BLaER1 (cell line): ENCODE measurements at regions not wholly inside any gene's neighbourhood (a gene's known extent, or its start where the extent isn't known, plus 50 kb on each side); places are given as distances from the start of the nearest gene placed in this dataset.

Experiments used
- H3K27ac ChIP-seq: shearing (Covaris generic); formaldehyde crosslinking; 2 replicates; pipeline ENCODE4 v1.8.1; 2022
- H3K27me3 ChIP-seq: shearing (Covaris generic); formaldehyde crosslinking; 2 replicates; pipeline ENCODE4 v1.8.1; 2022
- H3K36me3 ChIP-seq: shearing (Covaris generic); formaldehyde crosslinking; 2 replicates; pipeline ENCODE4 v1.8.1; 2022
- H3K4me1 ChIP-seq: shearing (Covaris generic); formaldehyde crosslinking; 2 replicates; pipeline ENCODE4 v1.8.1; 2022
- H3K4me2 ChIP-seq: shearing (Covaris generic); formaldehyde crosslinking; 2 replicates; pipeline ENCODE4 v1.8.1; 2022
- H3K4me3 ChIP-seq: shearing (Covaris generic); formaldehyde crosslinking; 2 replicates; pipeline ENCODE4 v1.8.1; 2022
- H3K9ac ChIP-seq: shearing (Covaris generic); formaldehyde crosslinking; 2 replicates; pipeline ENCODE4 v1.8.1; 2022
- H3K9me3 ChIP-seq: shearing (Covaris generic); formaldehyde crosslinking; 2 replicates; pipeline ENCODE4 v1.8.1; 2022
- H4K20me1 ChIP-seq: shearing (Covaris generic); formaldehyde crosslinking; 2 replicates; pipeline ENCODE4 v1.8.1; 2022
- Cebpa-rat ChIP-seq: shearing (Covaris generic); IDR thresholded peaks from 2 replicates; pipeline ENCODE4 v1.8.1; 2022

DNA sequence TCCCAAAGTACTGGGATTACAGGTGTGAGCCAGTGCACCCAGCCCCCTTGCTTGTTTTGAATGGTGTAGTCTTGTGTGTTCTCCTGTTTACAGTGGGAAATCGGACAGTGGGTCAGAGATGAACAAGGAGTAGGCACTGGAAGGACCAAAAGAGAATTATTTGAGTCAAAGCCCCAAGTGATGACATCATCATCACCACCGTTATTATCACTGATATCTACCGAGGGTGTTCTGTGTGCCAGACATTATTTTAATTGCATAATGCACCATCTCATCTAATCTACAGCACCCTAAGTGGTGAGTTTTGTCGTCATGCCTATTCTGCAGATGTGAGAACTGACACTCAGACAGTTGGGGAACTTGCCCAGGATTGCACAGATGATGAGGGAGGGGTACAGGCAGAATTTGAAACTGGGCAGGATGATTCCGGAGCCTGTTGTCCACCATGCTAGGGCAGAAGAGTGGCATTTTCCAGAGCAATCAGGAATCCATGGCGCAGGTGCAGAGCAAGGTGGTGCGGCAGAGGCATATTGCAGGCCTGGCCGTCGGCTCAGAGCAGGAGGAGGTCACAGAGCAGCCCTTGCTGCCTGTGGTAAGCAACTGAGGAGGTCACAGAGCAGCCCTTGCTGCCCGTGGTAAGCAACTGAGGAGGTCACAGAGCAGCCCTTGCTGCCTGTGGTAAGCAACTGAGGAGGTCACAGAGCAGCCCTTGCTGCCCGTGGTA, 137.0 kb upstream of the HDAC4 start:
- TF ChIP-seq Cebpa-rat, result no peak
- Histone ChIP-seq H3K4me3 (no peak overlapping the region), H3K4me1 (peaks cover 47% of the 10 kb centered on the region), H3K9me3 (peaks cover 8% of the 10 kb centered on the region), H3K9ac (no peak overlapping the region), H3K36me3 (no peaks in the 10 kb centered on the region), H4K20me1 (no peaks in the 10 kb centered on the region), H3K27me3 (no peaks in the 10 kb centered on the region), H3K4me2 (peak overlapping the region; percentile 46; the same call in 1 of the 2 replicates), H3K27ac (no peak overlapping the region)

DNA sequence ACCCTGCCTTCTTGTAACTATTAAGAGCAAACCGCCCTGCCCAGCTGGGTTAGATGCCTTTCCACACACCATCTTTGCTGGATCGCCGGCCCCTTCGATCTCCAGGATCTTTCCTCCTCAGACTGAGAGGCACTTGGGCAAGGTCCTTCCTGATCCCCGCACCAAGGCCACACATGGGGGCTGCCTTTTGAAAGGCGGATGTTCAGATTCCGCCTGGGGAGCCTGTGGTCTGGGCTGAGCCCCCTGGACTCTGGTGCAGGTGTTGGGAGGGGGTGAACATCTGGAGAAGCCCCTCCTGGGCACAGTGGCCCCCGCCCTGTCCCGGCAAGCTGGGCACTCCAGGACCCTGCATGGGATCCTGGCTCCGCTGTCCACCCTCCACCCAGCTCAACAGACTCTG, 135.4 kb upstream of the HDAC4 start:
- Histone ChIP-seq H3K4me1 (peaks cover 63% of the 10 kb centered on the region), H3K27ac (no peak overlapping the region), H4K20me1 (no peaks in the 10 kb centered on the region), H3K9me3 (peaks cover 8% of the 10 kb centered on the region), H3K4me2 (peak overlapping the region; percentile 46), H3K9ac (no peak overlapping the region), H3K4me3 (no peak overlapping the region), H3K36me3 (no peaks in the 10 kb centered on the region), H3K27me3 (no peaks in the 10 kb centered on the region)
- TF ChIP-seq Cebpa-rat, result no peak

DNA sequence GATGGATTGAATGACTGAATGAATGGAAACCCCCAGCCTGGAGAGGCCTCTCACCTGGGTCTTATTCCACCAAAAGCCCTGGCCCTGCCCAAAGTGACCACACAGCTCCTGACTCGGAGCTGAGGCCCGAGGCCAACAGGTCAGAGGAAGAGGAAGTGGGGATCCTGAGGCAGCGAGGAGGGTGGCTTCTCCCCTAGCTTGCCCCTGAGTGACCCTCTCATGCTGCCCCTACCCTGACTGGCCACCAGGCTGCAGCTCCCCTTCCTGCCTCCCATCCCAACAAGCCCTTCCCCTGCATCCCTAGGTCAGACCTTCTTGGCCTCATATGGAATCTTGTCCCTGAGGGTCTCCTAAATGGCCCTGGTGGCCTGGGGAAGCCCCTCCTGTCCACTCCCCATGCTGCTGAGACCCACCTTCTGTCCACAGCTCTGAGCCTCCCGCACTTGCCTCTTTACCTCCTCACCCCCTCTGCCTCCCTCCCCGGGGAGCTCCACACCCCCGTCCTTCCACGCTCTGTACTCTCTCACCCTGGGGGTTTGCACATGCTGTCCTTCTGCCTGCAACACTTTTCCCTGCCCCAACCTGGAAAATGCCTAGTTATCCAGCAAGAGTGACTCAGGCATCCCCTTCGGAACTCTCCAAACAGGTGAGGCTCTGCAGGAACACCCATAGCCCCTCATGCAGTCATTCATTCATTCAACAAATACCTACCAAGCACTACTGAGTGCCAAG, 134.8 kb upstream of the HDAC4 start:
- no peaks in the 10 kb centered on the region for H4K20me1 ChIP-seq
- no peaks in the 10 kb centered on the region for H3K36me3 ChIP-seq
- H3K4me2 ChIP-seq, result peak overlapping the region; percentile 46
- no peaks in the 10 kb centered on the region for H3K27me3 ChIP-seq
- no peak for TF ChIP-seq Cebpa-rat
- H3K9ac ChIP-seq, result no peak overlapping the region
- no peak overlapping the region for H3K4me3 ChIP-seq
- peaks cover 64% of the 10 kb centered on the region for H3K4me1 ChIP-seq
- peaks cover 8% of the 10 kb centered on the region for H3K9me3 ChIP-seq
- H3K27ac ChIP-seq, result no peak overlapping the region; the same call in 1 of the 2 replicates

DNA sequence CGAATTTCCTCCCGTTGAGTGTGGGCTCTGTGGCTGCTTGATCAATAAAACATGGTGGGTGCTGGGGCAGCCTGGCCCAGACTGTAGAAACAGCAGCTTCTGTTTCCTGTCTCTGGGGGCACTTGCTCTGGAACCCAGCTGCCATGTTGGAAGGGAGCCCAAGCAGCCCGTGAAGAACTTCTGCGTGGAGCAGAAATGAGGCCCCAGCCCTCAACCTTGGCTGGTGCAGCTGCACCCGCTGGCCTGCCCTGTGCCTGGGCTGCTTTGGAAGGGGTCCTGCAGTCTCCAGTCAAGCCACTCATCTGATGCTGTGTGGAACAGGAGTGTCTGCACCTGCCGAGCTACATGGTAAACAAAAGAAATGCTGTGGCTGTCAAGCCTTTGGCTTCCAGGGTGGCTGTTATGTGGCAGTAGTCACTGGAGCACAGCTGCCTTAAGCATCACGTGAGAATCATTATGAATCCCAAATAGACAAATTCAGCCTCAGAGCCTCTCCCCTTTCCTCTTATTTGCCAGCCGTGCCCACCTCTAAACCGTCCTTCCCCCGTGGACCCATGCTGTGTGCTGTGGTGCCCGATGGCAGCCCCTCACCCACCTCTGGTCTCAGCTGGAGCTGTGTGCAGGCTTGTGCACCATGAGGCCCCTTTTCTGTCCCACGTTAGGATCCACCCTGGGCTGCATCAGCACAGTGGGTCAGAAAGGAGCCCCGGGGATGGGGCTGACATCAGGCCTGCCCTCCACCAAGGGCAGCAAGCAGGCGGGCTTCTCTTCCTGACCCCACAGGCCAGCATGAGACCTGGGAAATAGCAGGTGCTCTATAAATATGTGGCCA, 134.0 kb upstream of the HDAC4 start:
- peaks cover 64% of the 10 kb centered on the region for H3K4me1 ChIP-seq
- no peak overlapping the region; the same call in 1 of the 2 replicates for H3K27ac ChIP-seq
- H3K9ac ChIP-seq, result no peak overlapping the region
- no peaks in the 10 kb centered on the region for H3K27me3 ChIP-seq
- H3K9me3 ChIP-seq, result peaks cover 8% of the 10 kb centered on the region
- no peak overlapping the region for H3K4me2 ChIP-seq
- TF ChIP-seq Cebpa-rat, result no peak
- no peak overlapping the region for H3K4me3 ChIP-seq
- H3K36me3 ChIP-seq, result no peaks in the 10 kb centered on the region
- H4K20me1 ChIP-seq, result no peaks in the 10 kb centered on the region

DNA sequence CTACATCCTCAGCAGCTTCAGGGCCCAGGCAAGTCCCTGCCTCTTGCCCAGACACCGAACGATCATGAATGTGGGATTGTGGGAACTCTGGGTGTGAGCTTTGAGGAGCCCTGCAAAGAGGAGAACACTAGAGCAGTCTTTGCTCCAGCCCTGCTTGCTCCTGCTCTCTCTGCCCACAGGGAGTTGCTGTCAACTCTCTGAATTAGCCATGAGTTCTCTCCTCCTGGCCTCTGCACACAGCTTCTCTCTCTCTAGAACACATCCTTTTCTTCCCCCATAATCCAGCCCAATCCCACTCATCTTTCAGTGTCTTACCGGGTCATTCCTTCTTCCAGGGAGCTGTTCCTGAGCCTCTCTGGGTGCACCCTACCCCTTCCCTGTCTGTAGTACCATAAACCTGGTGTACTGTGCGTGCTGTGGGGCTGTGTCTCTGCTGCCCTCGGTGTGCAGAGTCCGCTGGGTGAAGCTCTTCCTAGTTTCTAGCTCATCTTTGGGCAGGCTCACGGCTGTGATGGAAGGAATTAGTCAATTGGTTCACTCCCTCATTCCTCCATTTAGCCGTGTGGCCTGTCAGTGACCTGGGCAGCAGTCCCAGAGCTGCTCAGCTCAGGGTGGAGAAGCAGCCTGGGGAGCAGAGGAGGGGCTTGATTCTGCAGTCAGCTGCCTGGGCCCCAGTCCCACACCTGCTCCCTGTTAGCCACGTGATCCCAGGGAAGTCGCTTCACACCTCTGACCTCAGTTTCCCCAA, 132.9 kb upstream of the HDAC4 start:
- no peak overlapping the region for H3K9ac ChIP-seq
- no peaks in the 10 kb centered on the region for H3K36me3 ChIP-seq
- H3K4me1 ChIP-seq, result peaks cover 64% of the 10 kb centered on the region
- H3K9me3 ChIP-seq, result peaks cover 8% of the 10 kb centered on the region
- no peak for TF ChIP-seq Cebpa-rat
- H3K27me3 ChIP-seq, result no peaks in the 10 kb centered on the region
- no peak overlapping the region for H3K27ac ChIP-seq
- H4K20me1 ChIP-seq, result no peaks in the 10 kb centered on the region
- H3K4me3 ChIP-seq, result no peak overlapping the region
- H3K4me2 ChIP-seq, result peak overlapping the region; percentile 71

DNA sequence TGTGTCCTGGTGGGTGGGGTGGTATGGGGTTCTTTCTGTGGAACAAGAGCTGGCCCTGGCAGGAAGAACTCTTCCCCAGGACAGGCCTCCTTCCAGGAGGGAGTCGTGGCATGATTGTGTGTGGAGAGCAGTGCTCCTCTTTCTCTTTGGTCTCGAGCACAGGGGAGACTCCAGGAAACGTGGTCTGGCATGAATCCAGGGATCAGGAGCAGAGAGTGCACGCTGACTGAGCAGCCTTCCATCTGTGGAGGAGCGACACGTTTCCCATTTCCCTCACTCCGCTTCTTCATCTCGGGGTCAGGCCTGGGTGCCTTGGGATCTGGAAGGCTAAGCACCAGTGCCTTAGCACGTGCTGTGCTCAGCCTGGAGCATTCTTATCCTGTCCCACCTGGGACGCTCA, 132.0 kb upstream of the HDAC4 start:
- no peak overlapping the region for H3K27ac ChIP-seq
- H3K9ac ChIP-seq, result no peak overlapping the region
- H3K36me3 ChIP-seq, result no peaks in the 10 kb centered on the region

DNA sequence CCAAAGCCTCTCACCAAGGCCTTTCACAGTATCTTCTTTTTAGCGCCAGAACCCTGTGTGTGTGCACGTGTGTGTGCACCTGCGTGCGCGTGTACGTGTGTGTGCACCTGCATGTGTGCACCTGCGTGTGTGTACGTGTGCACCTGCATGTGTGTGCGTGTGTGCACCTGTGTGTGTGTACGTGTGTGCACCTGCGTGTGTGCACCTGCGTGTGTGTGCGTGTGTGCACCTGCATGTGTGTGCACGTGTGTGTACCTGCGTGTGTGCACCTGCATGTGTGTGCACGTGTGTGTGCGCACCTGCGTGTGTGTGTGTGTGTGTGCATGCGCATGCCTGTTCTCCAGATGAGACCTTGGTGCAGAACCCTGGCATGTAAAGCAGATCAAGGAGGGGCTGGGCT, 131.4 kb upstream of the HDAC4 start:
- peaks cover 60% of the 10 kb centered on the region for H3K4me1 ChIP-seq
- H3K4me2 ChIP-seq, result peak overlapping the region; percentile 71
- no peaks in the 10 kb centered on the region for H3K27me3 ChIP-seq
- H3K4me3 ChIP-seq, result no peak overlapping the region
- H3K27ac ChIP-seq, result no peak overlapping the region
- H3K9ac ChIP-seq, result no peak overlapping the region
- H3K36me3 ChIP-seq, result no peaks in the 10 kb centered on the region
- H3K9me3 ChIP-seq, result peaks cover 13% of the 10 kb centered on the region
- H4K20me1 ChIP-seq, result no peaks in the 10 kb centered on the region
- no peak for TF ChIP-seq Cebpa-rat

More for the DNA sequence above, 132.0 kb upstream of the HDAC4 start:
- no peaks in the 10 kb centered on the region for H3K27me3 ChIP-seq
- H3K9me3 ChIP-seq, result peaks cover 11% of the 10 kb centered on the region
- no peak for TF ChIP-seq Cebpa-rat
- peak overlapping the region; percentile 71 for H3K4me2 ChIP-seq
- no peak overlapping the region for H3K4me3 ChIP-seq
- H4K20me1 ChIP-seq, result no peaks in the 10 kb centered on the region
- H3K4me1 ChIP-seq, result peaks cover 64% of the 10 kb centered on the region

DNA sequence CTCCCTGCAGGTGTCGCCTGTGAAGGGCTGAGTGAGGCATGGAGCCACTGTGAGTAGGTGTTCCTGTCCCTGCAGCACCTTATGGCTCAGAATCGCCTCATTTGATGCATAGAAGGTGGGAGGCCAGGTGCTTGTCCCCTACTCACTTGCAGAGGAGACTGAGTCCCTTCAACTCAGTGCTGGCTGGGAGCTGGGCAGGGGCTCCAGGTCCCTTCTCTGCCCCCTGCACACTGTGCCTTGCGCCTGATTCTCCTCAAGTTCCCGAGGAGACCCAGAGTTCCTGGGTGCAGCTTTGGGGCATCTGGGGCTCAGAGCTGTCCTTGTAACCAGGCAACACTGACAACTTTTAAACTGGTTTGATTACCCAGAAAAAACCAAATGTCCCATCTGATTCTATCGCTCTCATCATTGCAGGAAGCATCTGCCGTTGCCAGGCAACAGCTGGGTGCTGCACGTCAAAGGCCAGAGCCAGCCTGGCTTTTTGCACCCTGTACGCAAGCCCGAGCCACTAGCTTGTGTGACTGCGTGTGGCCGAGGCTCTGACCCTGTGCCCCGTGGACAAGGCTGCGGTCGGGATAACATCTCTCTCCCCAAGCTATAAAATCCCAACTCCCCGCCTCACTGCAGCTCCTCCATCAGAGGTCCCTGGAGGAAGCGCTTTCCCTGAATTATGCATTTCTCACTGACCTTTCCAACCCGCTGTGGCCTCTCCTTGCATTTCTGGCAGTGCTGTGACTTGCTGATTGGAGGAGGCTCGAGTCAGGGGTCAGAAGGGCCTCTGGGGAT, 130.8 kb upstream of the HDAC4 start:
- H3K9ac ChIP-seq, result no peak overlapping the region
- H3K27me3 ChIP-seq, result no peaks in the 10 kb centered on the region
- peak overlapping the region; percentile 71 for H3K4me2 ChIP-seq
- H3K9me3 ChIP-seq, result peaks cover 18% of the 10 kb centered on the region
- no peaks in the 10 kb centered on the region for H4K20me1 ChIP-seq
- H3K27ac ChIP-seq, result no peak overlapping the region
- peaks cover 54% of the 10 kb centered on the region for H3K4me1 ChIP-seq
- no peaks in the 10 kb centered on the region for H3K36me3 ChIP-seq
- no peak overlapping the region for H3K4me3 ChIP-seq
- TF ChIP-seq Cebpa-rat, result no peak
